Loucy (cell line): ENCODE measurements at regions not wholly inside any gene's neighbourhood (a gene's known extent, or its start where the extent isn't known, plus 50 kb on each side); places are given as distances from the start of the nearest gene placed in this dataset.

Source experiments
- H2AFZ ChIP-seq: fragments of 200-600 bp; sonication (generic); 2 replicates; pipeline ENCODE4 v1.6.0; 2016; ENCODE audit warnings: antibody characterized with exemption, mild to moderate bottlenecking, low read length, moderate library complexity
- H3F3A ChIP-seq: fragments of 200-600 bp; 2 replicates; pipeline ENCODE4 v1.6.0; 2016; ENCODE audit warnings: antibody characterized with exemption, low read depth, mild to moderate bottlenecking
- H3K27me3 ChIP-seq: fragments of 200-600 bp; sonication (generic); 2 replicates; pipeline ENCODE4 v1.6.1; 2014; ENCODE audit warnings: low read length, mild to moderate bottlenecking; ENCODE audit not compliant: insufficient read depth, poor library complexity, severe bottlenecking
- H3K36me3 ChIP-seq: fragments of 200-600 bp; sonication (generic); 2 replicates; pipeline ENCODE4 v1.6.1; 2016; ENCODE audit warnings: low read length; ENCODE audit not compliant: insufficient read depth
- H3K4me1 ChIP-seq: fragments of 200-600 bp; sonication (generic); 2 replicates; pipeline ENCODE4 v1.5.1; 2014; ENCODE audit warnings: low read length, mild to moderate bottlenecking; ENCODE audit not compliant: insufficient read depth, poor library complexity, severe bottlenecking
- H3K4me2 ChIP-seq: fragments of 200-600 bp; sonication (generic); 2 replicates; pipeline ENCODE4 v1.6.0; 2014; ENCODE audit warnings: antibody characterized with exemption, low read length, low read depth, mild to moderate bottlenecking; ENCODE audit not compliant: poor library complexity, severe bottlenecking
- H3K4me3 ChIP-seq: fragments of 200-600 bp; sonication (generic); 2 replicates; pipeline ENCODE4 v1.5.1; 2014; ENCODE audit warnings: low read length, mild to moderate bottlenecking, mixed read lengths; ENCODE audit not compliant: poor library complexity, severe bottlenecking
- H3K79me2 ChIP-seq: fragments of 200-600 bp; sonication (generic); 2 replicates; pipeline ENCODE4 v1.6.1; 2014; ENCODE audit warnings: low read length; ENCODE audit not compliant: insufficient read depth
- H3K9ac ChIP-seq: fragments of 200-600 bp; sonication (generic); 2 replicates; pipeline ENCODE4 v1.6.0; 2014; ENCODE audit warnings: mild to moderate bottlenecking, low read depth, low read length, moderate library complexity; ENCODE audit not compliant: poor library complexity, severe bottlenecking
- H3K9me2 ChIP-seq: fragments of 200-600 bp; sonication (generic); replicated peaks from 2 replicates; pipeline ENCODE4 v1.6.1; 2016; ENCODE audit warnings: low read depth, low read length, mixed read lengths
- H3K9me3 ChIP-seq: fragments of 200-600 bp; sonication (generic); 2 replicates; pipeline ENCODE4 v1.6.1; 2014; ENCODE audit warnings: mild to moderate bottlenecking, antibody characterized with exemption, low read length, low read depth; ENCODE audit not compliant: insufficient read depth
- H4K20me1 ChIP-seq: fragments of 200-600 bp; sonication (generic); 2 replicates; pipeline ENCODE4 v1.6.0; 2014; ENCODE audit warnings: antibody characterized with exemption, low read length, mild to moderate bottlenecking; ENCODE audit not compliant: insufficient read depth, poor library complexity, severe bottlenecking
- EZH2phosphoT487 ChIP-seq: fragments of 200-600 bp; IDR thresholded peaks from 2 replicates; pipeline ENCODE4 v1.6.1; 2018; ENCODE audit warnings: antibody characterized with exemption, mild to moderate bottlenecking, moderate library complexity, borderline replicate concordance
- TF ChIP-seq, protein P1 (sequence below): fragments of 200-600 bp; sonication (generic); conservative IDR thresholded peaks from 2 replicates; pipeline ENCODE4 v1.5.1; 2014; ENCODE audit warnings: mild to moderate bottlenecking, antibody characterized with exemption, low read length

DNA sequence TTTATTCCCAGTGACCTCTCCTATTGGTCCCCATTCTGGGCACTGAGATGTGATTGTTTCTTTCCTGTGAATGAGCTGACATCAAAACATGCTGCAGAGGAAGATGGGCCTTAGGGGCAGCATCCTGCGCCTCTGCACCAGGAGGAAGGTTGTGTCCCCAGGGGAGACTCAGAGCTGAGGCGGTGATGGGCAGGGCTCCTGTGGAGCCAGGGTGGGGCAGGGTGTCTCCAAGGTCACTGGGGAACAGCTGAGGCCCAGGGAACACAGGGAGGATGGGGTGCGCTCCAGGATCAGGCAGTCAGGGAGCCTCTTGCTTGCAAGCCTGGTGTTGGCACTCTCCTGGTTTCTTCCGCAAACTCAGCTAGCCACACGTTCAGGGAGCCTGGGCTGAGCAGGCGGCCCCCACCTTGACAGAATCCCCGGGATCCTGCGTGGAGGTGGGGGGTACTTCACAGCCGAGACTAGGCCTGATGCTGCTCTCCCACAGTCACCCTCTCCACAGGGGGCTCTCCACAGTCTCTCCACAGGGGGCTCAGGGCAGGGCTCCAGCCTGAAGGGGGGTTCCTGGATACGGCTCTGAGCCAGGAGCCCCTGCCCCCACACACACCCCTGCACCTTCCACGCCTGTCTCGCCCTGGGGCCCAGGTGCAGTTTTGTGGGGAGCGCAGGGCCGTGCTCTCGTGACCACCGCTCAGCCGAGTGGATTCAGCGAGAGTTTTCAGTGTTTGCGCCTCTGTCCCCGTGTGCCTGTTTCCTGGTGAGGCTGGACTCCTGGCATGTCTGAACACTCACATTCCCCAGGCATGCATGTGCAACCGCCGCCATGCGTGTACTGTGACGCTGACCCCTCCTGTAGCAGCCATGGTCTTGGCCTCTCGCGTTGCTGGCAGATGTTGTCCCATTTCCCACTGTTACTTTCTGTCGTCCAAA is 264.7 kb downstream of the SEC23A start:
- Histone ChIP-seq H3F3A (no peaks in the 10 kb centered on the region), H3K9me2 (no peaks in the 10 kb centered on the region), H3K27me3 (no peaks in the 10 kb centered on the region), H3K36me3 (no peaks in the 10 kb centered on the region), H2AFZ (no peak overlapping the region), H3K4me3 (no peak overlapping the region), H3K9ac (no peak overlapping the region), H4K20me1 (no peaks in the 10 kb centered on the region), H3K4me1 (no peaks in the 10 kb centered on the region), H3K79me2 (no peaks in the 10 kb centered on the region), H3K9me3 (no peaks in the 10 kb centered on the region), H3K4me2 (no peak overlapping the region)
- no peak for TF ChIP-seq EZH2phosphoT487
- TF ChIP-seq, protein P1, sequence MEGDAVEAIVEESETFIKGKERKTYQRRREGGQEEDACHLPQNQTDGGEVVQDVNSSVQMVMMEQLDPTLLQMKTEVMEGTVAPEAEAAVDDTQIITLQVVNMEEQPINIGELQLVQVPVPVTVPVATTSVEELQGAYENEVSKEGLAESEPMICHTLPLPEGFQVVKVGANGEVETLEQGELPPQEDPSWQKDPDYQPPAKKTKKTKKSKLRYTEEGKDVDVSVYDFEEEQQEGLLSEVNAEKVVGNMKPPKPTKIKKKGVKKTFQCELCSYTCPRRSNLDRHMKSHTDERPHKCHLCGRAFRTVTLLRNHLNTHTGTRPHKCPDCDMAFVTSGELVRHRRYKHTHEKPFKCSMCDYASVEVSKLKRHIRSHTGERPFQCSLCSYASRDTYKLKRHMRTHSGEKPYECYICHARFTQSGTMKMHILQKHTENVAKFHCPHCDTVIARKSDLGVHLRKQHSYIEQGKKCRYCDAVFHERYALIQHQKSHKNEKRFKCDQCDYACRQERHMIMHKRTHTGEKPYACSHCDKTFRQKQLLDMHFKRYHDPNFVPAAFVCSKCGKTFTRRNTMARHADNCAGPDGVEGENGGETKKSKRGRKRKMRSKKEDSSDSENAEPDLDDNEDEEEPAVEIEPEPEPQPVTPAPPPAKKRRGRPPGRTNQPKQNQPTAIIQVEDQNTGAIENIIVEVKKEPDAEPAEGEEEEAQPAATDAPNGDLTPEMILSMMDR: no peak

DNA sequence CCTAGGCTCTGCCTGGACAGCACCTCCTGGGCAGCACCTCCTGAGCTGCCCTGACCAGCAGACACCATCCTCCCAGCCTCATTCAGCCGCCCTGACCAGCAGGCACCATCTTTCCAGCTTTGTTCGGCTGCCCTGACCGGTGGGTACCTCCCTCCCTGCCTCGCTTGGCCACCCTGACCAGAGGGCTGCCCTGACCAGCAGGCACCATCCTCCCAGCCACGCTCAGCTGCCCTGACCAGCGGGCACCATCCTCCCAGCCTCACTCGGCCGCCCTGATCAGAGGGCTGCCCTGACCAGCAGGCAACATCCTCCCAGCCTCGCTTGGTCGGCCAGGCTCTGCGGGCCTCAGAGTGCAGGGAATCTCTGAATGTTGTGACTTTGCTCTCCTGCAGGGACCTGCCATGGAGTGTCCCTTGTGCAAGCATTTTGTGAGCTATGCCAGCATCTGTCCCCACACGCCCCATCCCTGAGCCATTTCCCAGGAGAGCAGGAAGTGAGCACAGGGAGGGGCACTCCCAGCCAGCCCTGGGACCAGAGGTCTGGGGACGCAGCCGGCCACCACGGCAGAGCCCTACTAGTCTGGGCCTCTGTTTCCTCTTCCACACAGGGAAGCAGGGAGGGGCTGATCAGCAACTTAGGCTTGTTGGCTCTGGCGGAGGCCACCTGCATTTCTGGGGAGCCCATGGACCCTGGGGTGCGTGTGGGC is 265.5 kb downstream of the SEC23A start:
- Histone ChIP-seq H3K4me1 (no peaks in the 10 kb centered on the region), H4K20me1 (no peaks in the 10 kb centered on the region), H3K9me3 (no peaks in the 10 kb centered on the region), H3K79me2 (no peaks in the 10 kb centered on the region), H3K4me3 (no peak overlapping the region), H3K4me2 (no peak overlapping the region), H3K27me3 (no peaks in the 10 kb centered on the region), H3F3A (no peaks in the 10 kb centered on the region), H3K36me3 (no peaks in the 10 kb centered on the region), H3K9ac (no peak overlapping the region), H3K9me2 (no peaks in the 10 kb centered on the region), H2AFZ (no peak overlapping the region)
- no peak for TF ChIP-seq EZH2phosphoT487
- TF ChIP-seq, protein P1: no peak

DNA sequence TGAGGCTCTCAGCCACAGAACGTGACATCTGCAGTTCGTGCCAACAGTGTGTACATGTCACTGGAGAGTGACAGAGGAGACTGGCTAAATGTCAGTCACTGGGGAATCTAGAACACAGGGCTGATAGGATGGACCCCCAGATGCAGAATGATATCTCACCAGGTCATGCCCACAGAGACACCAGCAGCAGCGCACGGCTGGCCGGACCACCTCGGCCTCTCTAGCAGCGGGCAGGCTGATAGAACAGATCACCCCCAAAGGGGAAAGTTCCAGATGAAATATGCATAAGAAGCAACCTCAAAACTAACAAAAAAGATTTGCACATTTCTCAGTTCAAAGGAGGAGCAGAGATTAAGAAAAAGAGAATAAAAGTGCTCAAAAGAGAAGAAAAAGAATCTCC is 266.5 kb downstream of the SEC23A start:
- H3K36me3 ChIP-seq: no peaks in the 10 kb centered on the region
- H3K9ac ChIP-seq: no peak overlapping the region
- no peaks in the 10 kb centered on the region for H4K20me1 ChIP-seq
- H3K4me1 ChIP-seq: no peaks in the 10 kb centered on the region
- TF ChIP-seq EZH2phosphoT487: no peak
- TF ChIP-seq, protein P1: no peak
- no peak overlapping the region for H2AFZ ChIP-seq
- no peaks in the 10 kb centered on the region for H3K9me3 ChIP-seq
- H3K4me3 ChIP-seq: no peak overlapping the region
- no peaks in the 10 kb centered on the region for H3K9me2 ChIP-seq
- H3F3A ChIP-seq: no peaks in the 10 kb centered on the region
- no peak overlapping the region for H3K4me2 ChIP-seq
- H3K27me3 ChIP-seq: no peaks in the 10 kb centered on the region
- no peaks in the 10 kb centered on the region for H3K79me2 ChIP-seq
